KMS-11 (cell line): ENCODE measurements at regions not wholly inside any gene's neighbourhood (a gene's known extent, or its start where the extent isn't known, plus 50 kb on each side); places are given as distances from the start of the nearest gene placed in this dataset.

Experiments
- H2AFZ ChIP-seq: fragments of 200-600 bp; sonication (generic); 2 replicates; pipeline ENCODE4 v1.6.1; 2016; ENCODE audit warnings: antibody characterized with exemption, mixed run types, low read depth
- H3K27ac ChIP-seq: fragments of 200-600 bp; sonication (generic); 2 replicates; pipeline ENCODE4 v1.6.1; 2016; ENCODE audit warnings: mild to moderate bottlenecking, mixed run types
- H3K27me3 ChIP-seq: fragments of 200-600 bp; sonication (generic); 2 replicates; pipeline ENCODE4 v1.6.1; 2017; ENCODE audit warnings: mild to moderate bottlenecking, low read depth, mixed run types, moderate library complexity; ENCODE audit not compliant: insufficient read depth
- H3K36me3 ChIP-seq: fragments of 200-600 bp; sonication (generic); 2 replicates; pipeline ENCODE4 v1.6.1; 2017; ENCODE audit warnings: mild to moderate bottlenecking, mixed run types; ENCODE audit not compliant: insufficient read depth
- H3K4me1 ChIP-seq: fragments of 200-600 bp; sonication (generic); 2 replicates; pipeline ENCODE4 v1.6.1; 2016; ENCODE audit warnings: mild to moderate bottlenecking, low read depth, mixed run types; ENCODE audit not compliant: poor library complexity, severe bottlenecking
- H3K4me2 ChIP-seq: fragments of 200-600 bp; sonication (generic); 2 replicates; pipeline ENCODE4 v1.7.0; 2016; ENCODE audit warnings: mild to moderate bottlenecking, mixed run types
- H3K4me3 ChIP-seq: fragments of 200-600 bp; sonication (generic); IDR thresholded peaks from 2 replicates; pipeline ENCODE4 v1.6.1; 2017; ENCODE audit warnings: low read depth, low read length, mixed read lengths; ENCODE audit not compliant: insufficient read depth
- H3K79me2 ChIP-seq: fragments of 200-600 bp; sonication (generic); 2 replicates; pipeline ENCODE4 v1.6.1; 2016; ENCODE audit warnings: low read depth, mixed run types; ENCODE audit not compliant: insufficient read depth
- H3K9ac ChIP-seq: fragments of 200-600 bp; sonication (generic); 2 replicates; pipeline ENCODE4 v1.6.1; 2016; ENCODE audit warnings: mild to moderate bottlenecking, mixed run types
- H4K20me1 ChIP-seq: fragments of 200-600 bp; sonication (generic); 2 replicates; pipeline ENCODE4 v1.6.1; 2016; ENCODE audit warnings: mild to moderate bottlenecking, mixed run types; ENCODE audit not compliant: insufficient read depth
- TF ChIP-seq, protein P1 (sequence below): fragments of 200-600 bp; sonication (generic); conservative IDR thresholded peaks from 2 replicates; pipeline ENCODE4 v1.6.1; 2017; ENCODE audit warnings: low read depth, mild to moderate bottlenecking, antibody characterized with exemption, low read length, moderate library complexity, mixed read lengths

DNA sequence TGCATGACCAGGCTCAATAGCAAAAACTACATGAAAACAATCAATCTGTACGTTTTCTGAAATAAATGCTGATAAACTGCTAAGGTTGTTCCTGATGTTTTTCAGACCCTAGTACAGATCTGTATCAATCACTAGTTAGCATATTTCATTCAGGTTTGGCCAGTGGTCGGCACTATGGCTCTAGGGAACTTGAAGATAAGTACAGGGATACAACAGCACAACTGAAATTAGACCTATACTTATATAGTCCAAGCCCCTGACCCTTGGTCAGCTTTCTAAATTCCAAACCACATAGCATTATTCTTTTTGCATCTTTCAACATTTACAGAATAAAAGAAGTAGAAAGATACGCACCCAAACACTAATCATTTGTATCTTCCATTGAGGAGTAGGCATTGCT is 142.7 kb downstream of the PLPPR4 start:
- H3K27ac ChIP-seq = no peak overlapping the region
- H3K27me3 ChIP-seq = no peaks in the 10 kb centered on the region
- no peaks in the 10 kb centered on the region for H4K20me1 ChIP-seq
- H2AFZ ChIP-seq = no peak overlapping the region
- H3K79me2 ChIP-seq = no peaks in the 10 kb centered on the region
- no peaks in the 10 kb centered on the region for H3K36me3 ChIP-seq
- TF ChIP-seq, protein P1, sequence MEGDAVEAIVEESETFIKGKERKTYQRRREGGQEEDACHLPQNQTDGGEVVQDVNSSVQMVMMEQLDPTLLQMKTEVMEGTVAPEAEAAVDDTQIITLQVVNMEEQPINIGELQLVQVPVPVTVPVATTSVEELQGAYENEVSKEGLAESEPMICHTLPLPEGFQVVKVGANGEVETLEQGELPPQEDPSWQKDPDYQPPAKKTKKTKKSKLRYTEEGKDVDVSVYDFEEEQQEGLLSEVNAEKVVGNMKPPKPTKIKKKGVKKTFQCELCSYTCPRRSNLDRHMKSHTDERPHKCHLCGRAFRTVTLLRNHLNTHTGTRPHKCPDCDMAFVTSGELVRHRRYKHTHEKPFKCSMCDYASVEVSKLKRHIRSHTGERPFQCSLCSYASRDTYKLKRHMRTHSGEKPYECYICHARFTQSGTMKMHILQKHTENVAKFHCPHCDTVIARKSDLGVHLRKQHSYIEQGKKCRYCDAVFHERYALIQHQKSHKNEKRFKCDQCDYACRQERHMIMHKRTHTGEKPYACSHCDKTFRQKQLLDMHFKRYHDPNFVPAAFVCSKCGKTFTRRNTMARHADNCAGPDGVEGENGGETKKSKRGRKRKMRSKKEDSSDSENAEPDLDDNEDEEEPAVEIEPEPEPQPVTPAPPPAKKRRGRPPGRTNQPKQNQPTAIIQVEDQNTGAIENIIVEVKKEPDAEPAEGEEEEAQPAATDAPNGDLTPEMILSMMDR = no peak
- H3K4me2 ChIP-seq = no peak overlapping the region
- H3K4me1 ChIP-seq = no peaks in the 10 kb centered on the region
- H3K4me3 ChIP-seq = no peak overlapping the region
- H3K9ac ChIP-seq = no peak overlapping the region

DNA sequence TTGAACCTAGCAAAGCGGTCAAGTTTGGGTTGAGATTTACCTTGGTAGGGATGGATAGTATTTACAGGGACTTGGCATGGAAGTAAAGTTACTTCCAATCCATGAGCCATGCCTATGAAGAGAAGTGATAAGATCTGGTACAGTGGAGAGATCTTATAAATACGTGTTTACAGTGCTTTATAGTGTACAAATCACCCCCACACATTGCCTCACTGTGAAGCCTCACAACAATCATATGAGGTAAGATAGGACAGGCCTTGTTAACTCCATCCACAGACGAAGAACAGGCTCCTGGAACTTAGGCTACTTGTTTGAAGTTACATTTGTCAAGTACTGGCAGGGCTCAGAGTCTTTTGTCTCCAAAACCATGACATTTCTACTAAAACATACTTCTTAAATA is 159.8 kb downstream of the PLPPR4 start:
- no peaks in the 10 kb centered on the region for H3K36me3 ChIP-seq
- TF ChIP-seq, protein P1 = no peak

DNA sequence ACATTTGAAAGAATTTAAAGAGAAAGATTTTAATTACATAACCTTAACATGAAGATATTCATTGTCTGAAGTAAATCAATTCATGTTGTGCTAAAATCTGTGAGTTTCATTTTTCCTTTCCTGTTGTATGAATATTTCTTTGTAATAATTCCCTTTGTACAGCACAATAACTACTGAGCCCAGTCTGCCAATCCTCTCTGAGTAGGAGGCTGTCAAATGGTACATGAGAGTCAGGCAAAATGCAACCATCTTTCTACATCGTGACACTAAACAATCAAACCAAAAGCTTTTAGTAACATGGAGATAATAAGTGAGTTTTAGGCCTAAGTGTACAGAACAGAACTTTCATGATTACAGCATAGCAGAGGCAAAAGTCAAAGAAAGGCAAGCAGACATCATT is 165.5 kb downstream of the PLPPR4 start:
- H3K36me3 ChIP-seq = no peaks in the 10 kb centered on the region
- no peaks in the 10 kb centered on the region for H3K27me3 ChIP-seq
- H3K27ac ChIP-seq = no peak overlapping the region
- no peak overlapping the region for H3K4me2 ChIP-seq
- no peaks in the 10 kb centered on the region for H3K4me1 ChIP-seq
- H4K20me1 ChIP-seq = no peaks in the 10 kb centered on the region
- H3K4me3 ChIP-seq = no peak overlapping the region
- TF ChIP-seq, protein P1 = no peak
- H3K9ac ChIP-seq = no peak overlapping the region
- H2AFZ ChIP-seq = no peak overlapping the region
- no peaks in the 10 kb centered on the region for H3K79me2 ChIP-seq

More for the DNA sequence above, 159.8 kb downstream of the PLPPR4 start:
- Histone ChIP-seq H2AFZ (no peak overlapping the region), H3K4me2 (no peak overlapping the region), H3K4me1 (no peaks in the 10 kb centered on the region), H3K27ac (no peak overlapping the region), H4K20me1 (no peaks in the 10 kb centered on the region), H3K4me3 (no peak overlapping the region), H3K9ac (no peak overlapping the region), H3K79me2 (no peaks in the 10 kb centered on the region), H3K27me3 (no peaks in the 10 kb centered on the region)

DNA sequence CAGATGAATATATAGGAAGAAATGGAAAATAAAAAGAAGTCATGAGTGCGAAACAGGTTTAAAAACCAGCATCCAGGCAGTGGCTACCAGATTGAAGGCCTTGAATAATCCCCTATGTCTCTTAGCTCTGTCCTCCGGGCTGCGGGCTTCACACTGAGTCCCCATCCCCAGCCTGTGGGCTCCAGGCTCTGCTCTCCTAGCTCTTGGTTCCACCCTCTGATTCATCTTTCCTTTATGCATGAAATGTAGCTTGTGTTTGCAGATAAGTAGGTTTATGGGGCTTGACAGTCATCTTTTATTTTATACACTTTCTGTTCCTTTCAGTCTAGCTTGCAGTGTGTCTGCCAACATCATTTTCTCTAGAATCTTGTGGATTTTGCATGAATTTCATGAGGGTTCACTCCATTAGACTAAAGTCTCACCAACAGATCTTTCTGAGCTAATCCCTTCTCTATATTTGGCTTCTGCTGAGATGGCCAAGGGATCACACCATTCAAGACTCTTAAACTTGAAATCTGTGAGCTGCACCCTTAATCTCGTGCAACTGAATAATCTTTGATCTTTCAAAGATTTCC is 174.5 kb downstream of the PLPPR4 start:
- Histone ChIP-seq H3K4me2 (no peak overlapping the region), H2AFZ (no peak overlapping the region), H3K4me3 (no peak overlapping the region), H3K9ac (no peak overlapping the region), H3K27me3 (no peaks in the 10 kb centered on the region), H3K27ac (no peak overlapping the region), H3K79me2 (no peaks in the 10 kb centered on the region), H3K4me1 (no peaks in the 10 kb centered on the region), H4K20me1 (no peaks in the 10 kb centered on the region), H3K36me3 (no peaks in the 10 kb centered on the region)
- TF ChIP-seq, protein P1 = no peak
